SJCRH30 (cell line): ENCODE measurements at regions not wholly inside any gene's neighbourhood (a gene's known extent, or its start where the extent isn't known, plus 50 kb on each side); places are given as distances from the start of the nearest gene placed in this dataset.
A peak's percentile ranks its signal among the peaks of the same experiment; 100 is the strongest.

Experiments used
- DNase-seq, 2 experiments: peaks; one replicate each; pipeline ENCODE4 v3.0.0-alpha.2; 2015 to 2020
- H3K27ac ChIP-seq: fragments of 250-450 bp; sonication (Bioruptor Pico); 2 replicates; pipeline ENCODE4 v1.5.1; 2020; ENCODE audit warnings: mild to moderate bottlenecking, moderate library complexity
- H3K27me3 ChIP-seq: fragments of 250-450 bp; sonication (Bioruptor Pico); 2 replicates; pipeline ENCODE4 v1.5.1; 2020; ENCODE audit warnings: mild to moderate bottlenecking, moderate library complexity
- H3K36me3 ChIP-seq: fragments of 250-450 bp; sonication (Bioruptor Pico); 2 replicates; pipeline ENCODE4 v1.5.1; 2020; ENCODE audit warnings: mild to moderate bottlenecking, moderate library complexity
- H3K4me1 ChIP-seq: fragments of 250-450 bp; sonication (Bioruptor Pico); 2 replicates; pipeline ENCODE4 v1.5.1; 2020; ENCODE audit warnings: mild to moderate bottlenecking, moderate library complexity
- H3K4me3 ChIP-seq: fragments of 250-450 bp; sonication (Bioruptor Pico); 2 replicates; pipeline ENCODE4 v1.5.1; 2020; ENCODE audit warnings: mild to moderate bottlenecking, moderate library complexity
- H3K9me3 ChIP-seq: fragments of 250-450 bp; sonication (Bioruptor Pico); replicated peaks from 2 replicates; pipeline ENCODE4 v1.5.1; 2020; ENCODE audit warnings: mild to moderate bottlenecking, moderate library complexity

DNA sequence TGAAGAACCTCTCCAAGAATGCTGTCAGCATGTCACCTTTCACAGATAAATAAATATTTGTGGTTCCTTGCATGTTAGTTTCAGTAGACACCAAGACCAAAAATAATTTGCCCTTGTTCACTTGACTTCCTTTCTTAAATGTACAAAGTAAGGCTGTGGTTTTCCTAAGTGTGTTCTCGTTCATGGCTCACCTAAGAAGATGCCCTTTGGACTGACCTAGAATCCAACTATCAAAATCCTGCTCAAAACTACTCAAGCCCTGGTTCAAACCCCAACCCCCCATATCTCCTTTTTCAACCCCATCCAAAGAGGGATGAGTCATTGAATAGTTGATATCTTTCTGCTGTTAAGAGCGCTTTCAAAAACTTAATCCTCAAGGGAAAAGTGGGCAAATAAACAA lies 247.8 kb upstream of the ZNF507 start:
- Histone ChIP-seq H3K9me3 (0 out of 2 replicates have a peak, but pooled peaks cover 3% of the 10 kb centered on the region), H3K27me3 (no peaks in the 10 kb centered on the region), H3K36me3 (no peaks in the 10 kb centered on the region), H3K27ac (no peak overlapping the region), H3K4me1 (no peaks in the 10 kb centered on the region; the same call in 1 of the 2 replicates), H3K4me3 (no peak overlapping the region)
- no peak for DNase-seq

DNA sequence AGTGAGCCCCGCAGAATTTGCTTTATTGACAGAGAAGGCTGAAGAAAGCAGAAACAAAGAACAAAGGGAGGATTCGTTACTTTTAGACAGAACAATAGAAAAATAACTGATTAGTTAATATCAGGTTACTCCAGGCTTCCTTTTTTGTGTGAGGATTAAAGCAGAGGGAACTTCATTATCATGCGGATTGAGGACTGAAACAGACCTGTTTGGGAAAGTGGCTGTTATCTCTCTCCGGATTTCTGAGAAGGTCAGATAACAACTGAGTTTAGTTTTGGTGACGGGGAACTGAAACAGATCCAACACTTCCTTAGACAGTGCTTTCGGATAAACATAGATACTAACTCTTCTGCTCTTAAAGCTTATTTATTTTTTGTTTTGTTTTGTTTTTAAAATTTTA lies 246.4 kb upstream of the ZNF507 start:
- Histone ChIP-seq H3K4me1 (peaks cover under 1% of the 10 kb centered on the region), H3K36me3 (no peaks in the 10 kb centered on the region), H3K27me3 (no peaks in the 10 kb centered on the region), H3K9me3 (0 out of 2 replicates have a peak, but pooled peaks cover 3% of the 10 kb centered on the region), H3K4me3 (no peak overlapping the region), H3K27ac (no peak overlapping the region)
- DNase-seq: no peak

DNA sequence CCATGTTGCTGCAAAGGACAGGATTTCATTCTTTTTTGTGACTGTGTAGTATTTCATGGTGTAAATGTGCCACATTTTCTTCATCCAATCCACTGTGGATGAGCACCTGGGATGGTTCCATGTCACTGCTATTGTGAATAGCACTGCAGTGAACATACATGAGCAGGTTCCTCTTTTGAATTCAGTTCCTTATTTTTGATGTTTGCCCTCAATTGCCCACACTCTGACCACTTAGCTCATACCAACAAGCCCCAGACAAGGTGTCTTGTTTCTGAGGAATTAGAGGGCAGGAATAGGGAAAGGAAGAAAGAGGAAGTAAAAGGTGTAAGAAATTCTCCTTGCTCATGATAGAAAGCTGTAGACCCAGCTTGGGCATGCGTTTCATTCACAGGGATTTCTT lies 244.2 kb upstream of the ZNF507 start:
- no peak for DNase-seq
- peaks cover 4% of the 10 kb centered on the region for H3K4me1 ChIP-seq
- no peak overlapping the region for H3K4me3 ChIP-seq
- H3K9me3 ChIP-seq: 0 out of 2 replicates have a peak, but pooled peaks cover 3% of the 10 kb centered on the region
- no peaks in the 10 kb centered on the region for H3K36me3 ChIP-seq
- no peak overlapping the region for H3K27ac ChIP-seq
- H3K27me3 ChIP-seq: no peaks in the 10 kb centered on the region

DNA sequence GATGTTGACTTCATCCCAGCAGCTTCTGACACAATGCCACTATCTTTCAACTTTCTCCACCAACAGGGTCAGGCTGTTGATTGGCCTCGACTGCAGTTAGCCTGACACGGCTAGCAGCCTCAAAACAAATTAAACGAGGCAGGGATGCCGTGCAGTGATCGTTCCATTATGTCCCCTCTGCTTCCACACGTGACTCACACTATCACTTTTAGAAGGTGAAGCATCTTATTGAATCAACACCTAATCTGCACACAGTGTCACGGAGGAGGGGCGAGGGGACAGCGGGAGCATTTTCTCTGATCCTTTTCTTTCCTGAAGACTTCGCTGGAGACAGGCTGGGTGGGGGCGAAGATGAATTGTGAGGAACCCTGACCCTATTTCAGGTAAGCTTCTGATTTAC lies 241.9 kb upstream of the ZNF507 start:
- no peak for DNase-seq

DNA sequence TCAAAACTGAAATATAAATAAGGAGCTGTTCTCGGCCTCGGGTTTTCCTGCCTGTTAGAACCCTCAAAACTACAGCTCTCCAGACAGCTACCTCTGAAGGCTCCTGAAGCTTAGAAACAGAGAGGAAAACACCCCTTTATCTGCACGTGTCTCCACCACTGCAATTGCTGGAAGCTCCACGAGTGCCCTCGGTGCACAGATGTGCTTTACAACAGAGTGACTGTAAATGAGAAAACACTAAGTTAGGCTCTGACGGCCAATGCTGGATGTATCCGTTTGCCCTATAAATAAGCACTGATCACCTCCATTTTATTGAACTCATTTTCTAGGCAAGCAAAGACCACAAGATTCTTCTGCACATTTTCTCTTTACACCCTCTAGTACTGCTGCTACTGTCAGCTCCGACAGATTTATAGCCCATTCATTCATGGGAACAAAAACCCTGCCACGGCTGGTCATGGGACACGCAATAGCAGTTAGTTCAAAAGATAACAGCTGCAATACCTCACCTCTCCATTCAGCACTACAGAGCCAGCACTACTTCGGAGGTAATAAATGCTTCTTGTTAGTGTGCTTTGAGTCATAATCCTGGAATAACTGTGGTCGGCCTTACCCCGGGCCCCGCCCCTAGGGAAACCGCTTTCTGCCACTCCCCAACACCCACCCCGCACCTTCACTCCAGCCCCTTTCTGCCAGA lies 241.1 kb upstream of the ZNF507 start:
- H3K27ac ChIP-seq: peak overlapping the region; percentile 18; the same call in 1 of the 2 replicates
- DNase-seq: peak; percentile 62 to 82

More for the DNA sequence above, 241.9 kb upstream of the ZNF507 start:
- H3K4me1 ChIP-seq: peaks cover 4% of the 10 kb centered on the region; the same call in 1 of the 2 replicates
- H3K27me3 ChIP-seq: no peaks in the 10 kb centered on the region
- H3K9me3 ChIP-seq: 0 out of 2 replicates have a peak, but pooled peaks cover 3% of the 10 kb centered on the region
- H3K36me3 ChIP-seq: no peaks in the 10 kb centered on the region
- no peak overlapping the region for H3K27ac ChIP-seq
- H3K4me3 ChIP-seq: no peak overlapping the region

DNA sequence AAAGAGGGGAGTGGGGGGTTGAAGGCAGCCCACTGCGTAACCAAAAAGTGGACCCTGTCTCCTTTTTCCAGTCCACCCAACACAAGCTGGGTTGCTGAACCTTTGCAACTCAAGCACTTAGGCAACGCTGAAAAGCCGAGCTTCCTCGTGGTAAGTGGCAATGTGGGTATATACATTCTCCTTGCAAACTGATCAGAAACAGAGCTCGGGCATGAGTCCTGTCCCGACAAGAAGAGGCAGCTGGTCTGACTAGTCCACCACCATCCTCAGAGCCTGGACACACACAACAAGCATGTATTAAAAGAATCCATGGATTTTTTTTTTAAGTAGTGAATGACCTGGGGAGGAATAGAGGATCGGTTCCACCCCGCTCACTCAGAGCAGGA lies 240.6 kb upstream of the ZNF507 start:
- H3K27ac ChIP-seq: peak overlapping the region; percentile 18; the same call in 1 of the 2 replicates
- DNase-seq: peak in 1 of 2 experiments; percentile 34

More for the DNA sequence above, 241.1 kb upstream of the ZNF507 start:
- H3K27me3 ChIP-seq: no peaks in the 10 kb centered on the region
- 0 out of 2 replicates have a peak, but pooled peaks cover 3% of the 10 kb centered on the region for H3K9me3 ChIP-seq
- H3K4me3 ChIP-seq: peak overlapping the region; percentile 25
- peaks cover 4% of the 10 kb centered on the region; the same call in 1 of the 2 replicates for H3K4me1 ChIP-seq
- H3K36me3 ChIP-seq: no peaks in the 10 kb centered on the region

DNA sequence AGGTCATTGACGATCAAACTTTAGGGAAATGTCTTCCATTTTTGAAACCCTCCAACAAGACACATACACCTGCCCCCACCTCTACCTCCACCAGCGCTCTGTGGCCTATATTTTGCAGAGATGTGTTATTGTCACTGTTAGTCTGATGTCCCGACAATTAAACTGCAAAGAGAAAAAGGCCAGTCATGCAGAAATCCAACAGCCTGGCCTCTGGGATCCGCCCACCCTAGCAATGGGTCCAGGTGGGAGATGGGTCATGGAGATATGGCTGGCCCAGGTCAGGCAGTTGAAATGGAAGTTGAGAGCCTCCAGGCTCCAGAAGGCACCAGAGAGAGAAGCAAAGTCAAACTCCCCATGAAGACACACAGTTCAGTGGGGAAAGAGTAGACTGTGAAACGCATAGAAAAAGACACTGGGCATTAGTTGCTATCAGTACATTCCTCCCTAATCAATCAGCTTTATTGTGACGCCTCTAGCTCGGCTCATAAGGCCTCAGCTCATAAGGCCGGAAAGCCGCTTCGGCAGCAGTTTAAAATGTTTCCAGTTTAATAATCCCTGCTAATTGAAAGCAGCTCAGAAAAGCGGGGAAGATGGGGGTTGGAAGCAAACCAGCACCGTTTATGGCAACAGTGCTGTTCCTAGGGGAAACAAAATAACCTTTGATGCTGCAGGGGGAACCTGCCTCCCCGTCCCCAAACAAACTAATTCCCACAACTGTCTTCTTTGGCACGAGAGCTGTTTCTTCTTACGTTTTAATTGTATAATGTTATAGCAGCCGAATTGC lies 239.7 kb upstream of the ZNF507 start:
- Histone ChIP-seq H3K9me3 (no peaks in the 10 kb centered on the region), H3K4me1 (peaks cover 4% of the 10 kb centered on the region; the same call in 1 of the 2 replicates), H3K27me3 (no peaks in the 10 kb centered on the region), H3K4me3 (no peak overlapping the region), H3K36me3 (no peaks in the 10 kb centered on the region), H3K27ac (no peak overlapping the region)
- no peak for DNase-seq

More for the DNA sequence above, 240.6 kb upstream of the ZNF507 start:
- H3K9me3 ChIP-seq: no peaks in the 10 kb centered on the region
- peak overlapping the region; percentile 25 for H3K4me3 ChIP-seq
- peaks cover 4% of the 10 kb centered on the region; the same call in 1 of the 2 replicates for H3K4me1 ChIP-seq
- H3K27me3 ChIP-seq: no peaks in the 10 kb centered on the region
- no peaks in the 10 kb centered on the region for H3K36me3 ChIP-seq

DNA sequence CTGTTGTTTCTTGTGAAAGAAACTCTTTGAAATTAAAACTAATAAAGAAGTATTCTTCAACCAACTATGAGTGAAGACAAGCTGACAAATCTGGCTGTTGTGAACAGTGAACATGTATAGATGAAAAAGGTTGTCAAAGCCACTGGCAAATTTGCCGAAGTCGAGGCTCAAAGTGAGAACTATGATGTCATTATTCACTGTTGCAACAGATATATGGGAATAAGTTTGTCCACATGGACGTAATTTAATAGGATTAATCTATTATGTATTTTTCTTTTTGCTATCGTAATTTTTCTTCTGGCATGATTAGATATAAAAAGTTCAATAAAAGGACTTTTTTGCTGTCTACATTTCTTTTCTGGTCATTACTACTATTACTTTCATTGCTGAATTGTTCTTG lies 223.2 kb upstream of the ZNF507 start:
- peaks cover 12% of the 10 kb centered on the region for H3K9me3 ChIP-seq
- no peaks in the 10 kb centered on the region for H3K4me1 ChIP-seq
- no peak overlapping the region for H3K27ac ChIP-seq
- no peaks in the 10 kb centered on the region for H3K27me3 ChIP-seq
- no peak for DNase-seq
- H3K36me3 ChIP-seq: no peaks in the 10 kb centered on the region
- H3K4me3 ChIP-seq: no peak overlapping the region

DNA sequence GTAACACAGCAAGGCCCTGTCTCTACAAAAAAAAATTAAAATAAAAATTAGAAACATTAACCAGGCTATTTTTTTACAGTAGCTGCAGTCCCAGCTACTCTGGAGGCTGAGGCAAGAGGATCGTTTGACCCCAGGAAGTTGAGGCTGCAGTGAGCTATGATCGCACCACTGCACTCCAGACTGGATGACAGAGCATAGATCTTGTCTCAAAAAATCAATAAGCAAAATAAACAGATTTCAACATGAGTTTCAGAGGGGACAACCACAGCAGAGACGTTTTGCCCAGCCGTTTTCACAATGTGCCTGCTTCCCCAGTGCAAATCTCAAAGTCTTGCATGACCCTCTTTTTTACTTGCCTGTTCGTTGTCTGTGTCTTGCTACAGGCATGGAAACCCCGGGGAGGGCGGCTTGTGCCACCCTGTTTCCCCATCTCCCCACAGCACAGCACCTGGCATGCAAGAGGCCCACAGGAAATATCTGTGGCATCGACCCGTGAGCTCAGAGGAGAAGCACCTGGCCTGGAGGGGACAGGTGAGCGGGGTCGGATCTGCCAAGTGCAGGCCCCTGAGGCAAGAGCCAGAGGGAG lies 222.0 kb upstream of the ZNF507 start:
- Histone ChIP-seq H3K27ac (no peak overlapping the region), H3K27me3 (no peaks in the 10 kb centered on the region), H3K4me3 (no peak overlapping the region), H3K9me3 (peaks cover 12% of the 10 kb centered on the region), H3K36me3 (no peaks in the 10 kb centered on the region), H3K4me1 (no peaks in the 10 kb centered on the region)
- no peak for DNase-seq

DNA sequence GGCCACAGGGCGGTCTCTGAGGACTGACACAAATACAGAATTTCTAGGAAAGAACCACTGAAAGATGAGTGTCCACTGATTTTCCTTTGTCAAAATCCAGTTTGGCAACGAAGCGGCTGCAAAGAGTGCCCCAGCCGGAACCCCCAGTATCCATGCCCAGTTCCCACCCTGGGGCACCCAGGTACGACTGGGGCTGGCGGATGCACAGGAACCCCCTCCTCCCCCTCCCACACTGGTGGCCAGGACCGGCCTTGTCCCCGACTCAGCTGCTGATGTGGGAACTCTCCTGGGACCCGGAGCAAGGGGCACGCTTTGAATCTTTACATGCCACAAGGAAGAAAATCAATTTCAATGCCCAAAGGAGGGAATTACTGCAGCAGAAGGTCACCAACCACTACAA lies 220.8 kb upstream of the ZNF507 start:
- Histone ChIP-seq H3K4me3 (no peak overlapping the region), H3K36me3 (no peaks in the 10 kb centered on the region), H3K9me3 (peaks cover 12% of the 10 kb centered on the region), H3K4me1 (peaks cover 8% of the 10 kb centered on the region), H3K27me3 (no peaks in the 10 kb centered on the region), H3K27ac (no peak overlapping the region)
- DNase-seq: no peak

DNA sequence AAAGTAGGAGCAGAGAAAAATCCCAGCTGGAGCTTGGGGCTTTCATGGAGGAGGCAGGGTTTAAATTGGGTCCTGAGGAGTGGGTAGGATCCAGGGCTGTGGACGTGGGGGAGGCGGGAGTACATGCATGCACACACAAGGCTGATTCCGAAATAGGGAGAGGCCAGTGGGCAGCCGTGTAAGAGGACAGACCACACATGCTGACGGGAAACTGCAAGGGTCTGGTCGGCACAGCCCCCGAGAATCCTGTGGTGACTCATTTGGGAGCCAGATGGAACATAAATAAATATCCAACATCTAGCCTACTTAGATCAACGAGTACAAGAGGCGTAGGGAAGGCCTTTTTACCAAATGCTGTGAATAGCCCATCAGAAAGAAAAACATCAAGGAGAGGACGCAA lies 216.3 kb upstream of the ZNF507 start:
- no peak overlapping the region for H3K4me3 ChIP-seq
- H3K36me3 ChIP-seq: no peaks in the 10 kb centered on the region
- H3K9me3 ChIP-seq: no peaks in the 10 kb centered on the region
- H3K27me3 ChIP-seq: no peaks in the 10 kb centered on the region
- peak; percentile 61 to 72 for DNase-seq
- H3K4me1 ChIP-seq: peaks cover 18% of the 10 kb centered on the region
- H3K27ac ChIP-seq: no peak overlapping the region; the same call in 1 of the 2 replicates

DNA sequence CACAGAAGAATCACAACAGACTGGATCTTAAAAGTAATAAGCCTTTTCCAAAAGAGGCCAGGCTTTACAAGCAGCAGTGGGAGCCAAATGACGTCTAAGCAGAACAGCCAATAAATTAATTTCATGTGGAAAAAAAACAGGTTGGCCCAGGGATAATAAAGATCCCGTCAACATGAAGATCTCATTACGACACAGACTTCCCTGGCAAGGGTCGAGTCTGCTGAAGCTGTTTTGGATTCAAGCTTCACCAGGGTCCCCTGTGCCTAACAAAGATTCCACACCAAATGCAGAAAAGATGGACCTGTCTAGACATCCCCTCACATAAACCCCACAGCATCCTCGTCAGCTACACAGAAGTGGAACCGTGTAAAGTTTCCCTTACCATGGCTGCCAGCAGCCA lies 215.1 kb upstream of the ZNF507 start:
- Histone ChIP-seq H3K4me3 (no peak overlapping the region), H3K9me3 (no peaks in the 10 kb centered on the region), H3K27me3 (no peaks in the 10 kb centered on the region), H3K4me1 (peaks cover 18% of the 10 kb centered on the region), H3K27ac (no peak overlapping the region), H3K36me3 (no peaks in the 10 kb centered on the region)
- peak in 1 of 2 experiments; percentile 47 for DNase-seq

DNA sequence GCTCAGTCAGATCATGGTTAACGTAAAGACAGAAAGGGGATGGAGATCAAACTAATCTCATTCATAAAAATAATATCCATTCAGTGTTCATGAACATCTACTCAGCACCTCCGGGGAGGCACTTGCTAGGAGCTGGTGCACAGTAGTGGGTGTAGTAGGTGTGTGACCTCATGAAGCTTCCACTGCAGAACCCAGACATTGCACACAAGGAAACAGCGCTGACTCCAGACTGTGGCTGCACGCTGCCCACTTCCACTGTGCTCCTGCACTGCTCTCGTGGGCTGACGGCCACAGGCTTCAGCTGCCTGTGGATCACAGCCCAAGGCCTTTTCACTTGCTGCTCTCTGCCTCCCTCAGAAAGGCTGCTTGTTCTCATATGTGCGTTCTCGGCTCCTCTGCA lies 214.4 kb upstream of the ZNF507 start:
- no peaks in the 10 kb centered on the region for H3K9me3 ChIP-seq
- H3K36me3 ChIP-seq: no peaks in the 10 kb centered on the region
- H3K27me3 ChIP-seq: no peaks in the 10 kb centered on the region
- H3K4me1 ChIP-seq: peaks cover 18% of the 10 kb centered on the region
- H3K4me3 ChIP-seq: no peak overlapping the region
- H3K27ac ChIP-seq: no peak overlapping the region
- no peak for DNase-seq

DNA sequence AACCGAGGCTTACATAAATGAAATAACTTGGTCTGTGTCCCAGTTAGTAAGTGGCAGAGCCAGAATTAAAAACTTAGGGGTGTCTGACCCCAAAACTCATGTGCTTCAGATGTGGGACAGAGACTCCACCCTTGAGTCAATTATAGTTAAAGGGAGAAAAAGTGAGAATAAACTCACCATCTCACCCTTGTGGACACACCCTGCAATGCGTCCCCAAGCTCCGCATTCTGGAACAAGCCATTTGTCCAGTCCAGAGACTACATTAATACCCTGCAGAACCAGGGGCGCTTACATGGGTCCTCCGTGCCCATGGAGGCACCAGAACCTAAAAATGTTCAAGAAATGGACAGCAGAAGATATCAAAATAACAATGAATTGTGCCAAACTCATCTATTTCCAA lies 207.0 kb upstream of the ZNF507 start:
- Histone ChIP-seq H3K9me3 (no peaks in the 10 kb centered on the region), H3K4me1 (peaks cover 4% of the 10 kb centered on the region; the same call in 1 of the 2 replicates), H3K27ac (no peak overlapping the region), H3K4me3 (no peak overlapping the region), H3K36me3 (no peaks in the 10 kb centered on the region), H3K27me3 (no peaks in the 10 kb centered on the region)
- DNase-seq: peak in 1 of 2 experiments; percentile 42
